Fibroblast of skin of right quadriceps (primary cell): ENCODE measurements at regions not wholly inside any gene's neighbourhood (a gene's known extent, or its start where the extent isn't known, plus 50 kb on each side); places are given as distances from the start of the nearest gene placed in this dataset.

Experiments used
- DNase-seq: peaks from one replicate; pipeline ENCODE4 v3.0.0-alpha.2; 2013

DNA sequence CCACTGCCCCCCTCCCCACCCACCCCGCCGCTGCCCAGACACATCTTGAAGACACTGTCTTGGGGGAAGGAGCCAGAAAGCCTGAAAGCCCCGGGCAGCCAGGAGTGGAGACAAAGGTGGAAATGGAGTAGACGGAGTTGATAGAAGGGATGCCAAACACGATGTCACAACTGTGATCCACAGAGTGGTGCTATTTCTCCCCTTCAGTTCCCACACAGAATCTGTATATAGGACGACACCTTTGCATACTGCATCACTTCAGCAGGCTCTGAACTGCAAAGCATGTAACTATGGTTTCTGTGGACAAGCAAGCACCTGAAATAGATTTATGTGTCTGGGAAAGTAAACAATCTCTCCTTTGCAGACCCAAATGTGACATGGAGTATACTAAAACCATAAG is 56.4 kb upstream of the F13A1 start:
- DNase-seq: no peak

DNA sequence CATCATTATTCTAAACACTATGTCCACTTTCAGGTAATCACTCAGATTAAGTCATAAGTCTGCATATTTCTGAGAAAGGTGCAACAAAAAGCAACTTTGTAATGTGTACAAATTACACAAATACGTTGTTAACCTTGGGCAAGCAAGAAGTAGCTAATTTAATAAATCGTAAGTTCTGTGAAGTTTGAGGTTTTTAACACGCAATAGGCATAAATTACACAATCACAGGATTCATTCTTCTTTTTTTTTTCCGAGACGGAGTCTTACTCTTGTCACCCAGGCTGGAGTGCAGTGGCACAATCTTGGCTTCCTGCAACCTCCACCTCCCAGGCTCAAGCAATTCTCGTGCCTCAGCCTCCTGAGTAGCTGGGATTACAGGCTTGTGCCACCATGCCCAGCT is 57.2 kb upstream of the F13A1 start:
- no peak for DNase-seq

DNA sequence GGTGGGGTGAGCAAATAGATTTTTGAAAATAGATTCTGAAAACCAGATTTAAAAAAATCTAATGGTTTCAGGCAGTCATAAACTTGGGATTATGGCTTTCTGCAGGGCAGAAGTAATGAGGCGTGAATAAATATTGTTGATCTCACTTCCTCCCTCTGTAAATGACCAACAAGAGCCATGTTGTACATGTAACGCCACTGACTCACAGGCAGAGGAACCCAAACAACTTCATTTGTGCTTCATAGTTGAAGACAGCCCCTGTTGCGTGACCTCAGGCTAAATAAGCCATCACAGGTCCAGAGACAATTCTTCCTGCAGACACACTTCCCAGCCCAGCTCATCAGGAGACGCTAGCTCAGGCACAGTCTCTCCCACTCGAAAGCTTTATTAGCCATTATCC is 59.1 kb upstream of the F13A1 start:
- DNase-seq: no peak

DNA sequence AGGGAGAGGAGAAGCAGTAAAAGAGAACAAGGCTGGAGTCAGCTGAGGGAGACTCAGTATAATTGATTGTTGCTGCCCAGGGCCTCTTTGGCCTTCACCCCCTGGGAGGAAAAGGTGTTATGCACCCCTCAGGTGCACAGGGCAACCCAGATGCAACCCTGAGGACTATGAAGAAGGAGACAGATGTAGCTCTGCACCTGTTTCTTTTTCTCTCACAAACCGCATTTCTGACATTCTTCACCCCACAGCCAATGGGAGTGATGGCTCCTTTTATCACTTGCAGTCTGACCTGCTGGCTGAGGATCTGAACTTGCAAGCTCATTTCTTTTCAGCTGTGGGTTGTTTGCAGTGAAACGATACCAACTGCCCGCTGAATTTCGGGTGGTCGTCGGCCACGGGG is 64.1 kb upstream of the F13A1 start:
- DNase-seq: no peak

DNA sequence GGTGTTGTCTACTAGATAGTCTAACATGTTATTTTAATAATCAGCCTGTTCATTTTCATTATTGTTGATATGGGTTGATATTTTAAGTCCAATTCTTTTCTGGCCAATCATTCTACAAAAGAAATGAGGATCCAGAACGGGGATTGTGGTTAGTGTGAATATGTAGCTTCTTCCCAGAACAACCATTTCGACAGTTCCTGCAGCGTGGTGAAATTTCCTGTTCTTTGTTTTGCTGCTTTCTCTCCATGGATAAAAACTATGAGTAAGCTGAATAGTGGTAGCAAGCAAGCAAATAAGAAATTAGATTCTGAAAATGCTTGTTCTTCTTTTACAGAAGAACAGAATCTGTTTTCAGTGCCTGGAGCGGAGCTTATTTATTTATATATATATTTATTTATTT is 65.5 kb upstream of the F13A1 start:
- DNase-seq: no peak

DNA sequence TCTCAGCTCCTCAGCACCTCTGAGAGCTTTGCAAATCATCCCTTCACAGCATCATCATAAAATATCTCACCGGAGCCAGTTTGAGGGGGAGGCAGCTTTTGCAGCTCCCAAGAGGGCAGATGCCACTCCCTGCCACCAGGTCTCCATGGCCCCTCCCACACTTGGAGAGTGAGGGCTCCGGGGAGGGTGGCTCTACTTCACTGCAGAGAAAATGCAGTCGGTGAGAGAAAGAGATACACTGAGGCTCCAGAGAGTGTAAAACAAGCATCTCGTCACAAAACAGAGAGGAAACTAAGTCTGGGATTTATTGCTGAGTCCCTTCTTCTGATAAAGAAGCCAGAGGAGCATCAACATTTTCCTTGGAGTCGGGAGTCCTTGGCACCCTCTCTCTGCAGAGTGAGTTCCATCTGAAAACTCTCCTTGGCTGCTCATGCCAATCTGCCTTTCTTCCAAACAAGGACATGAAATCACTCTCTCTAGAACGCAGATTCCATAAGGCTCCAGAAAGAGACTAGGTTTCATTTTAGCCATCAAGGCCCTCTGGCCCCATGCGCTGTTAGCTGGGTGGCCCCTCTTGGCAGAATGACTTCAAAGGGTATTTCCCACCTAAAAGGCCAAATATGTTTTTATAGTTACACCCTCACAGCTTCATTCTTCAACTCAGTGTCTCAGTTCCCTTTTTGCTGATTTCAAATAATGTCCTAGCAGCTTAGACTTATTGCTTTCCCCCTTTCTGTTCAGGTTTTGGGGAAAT is 70.6 kb upstream of the F13A1 start:
- no peak for DNase-seq

DNA sequence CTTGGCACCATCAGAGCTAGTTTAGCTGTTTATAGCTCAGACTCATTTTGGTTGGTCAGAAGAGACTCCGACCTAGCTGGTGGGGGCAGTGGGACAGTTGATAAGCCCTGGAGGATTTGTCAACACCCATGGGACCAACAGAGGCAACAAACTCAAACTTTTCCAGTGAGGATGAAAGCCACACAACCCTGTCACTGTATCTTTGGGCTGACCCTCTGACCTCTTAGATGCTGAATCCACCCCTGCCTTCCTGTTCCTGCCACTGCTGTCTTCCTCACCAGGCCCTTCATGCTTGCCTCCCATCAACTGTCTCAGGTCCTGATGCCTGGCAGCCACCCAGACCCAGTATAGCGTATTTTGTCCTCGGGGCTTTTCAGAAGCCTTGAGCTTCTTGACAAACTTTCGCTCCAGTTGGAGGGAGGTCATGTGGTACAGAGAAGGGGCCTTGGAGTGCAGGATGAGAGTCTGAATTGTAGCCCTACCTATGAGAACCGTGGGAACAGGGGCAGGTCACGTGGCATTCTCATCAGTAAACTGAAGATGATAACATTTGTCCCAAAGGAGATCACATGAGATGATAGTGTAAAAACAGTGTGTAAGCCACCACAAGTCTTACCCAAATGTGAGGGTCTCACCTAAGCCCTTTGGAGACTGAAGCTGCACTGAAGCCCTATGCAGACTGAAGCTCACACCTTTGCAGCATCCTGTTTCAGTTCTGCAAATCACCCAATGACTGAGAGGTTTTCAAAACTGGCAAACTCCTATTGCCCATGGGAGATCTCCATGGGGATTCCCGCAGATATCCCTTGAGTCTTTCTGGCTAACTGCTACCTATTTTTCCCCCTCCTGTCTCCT is 72.0 kb upstream of the F13A1 start:
- no peak for DNase-seq

DNA sequence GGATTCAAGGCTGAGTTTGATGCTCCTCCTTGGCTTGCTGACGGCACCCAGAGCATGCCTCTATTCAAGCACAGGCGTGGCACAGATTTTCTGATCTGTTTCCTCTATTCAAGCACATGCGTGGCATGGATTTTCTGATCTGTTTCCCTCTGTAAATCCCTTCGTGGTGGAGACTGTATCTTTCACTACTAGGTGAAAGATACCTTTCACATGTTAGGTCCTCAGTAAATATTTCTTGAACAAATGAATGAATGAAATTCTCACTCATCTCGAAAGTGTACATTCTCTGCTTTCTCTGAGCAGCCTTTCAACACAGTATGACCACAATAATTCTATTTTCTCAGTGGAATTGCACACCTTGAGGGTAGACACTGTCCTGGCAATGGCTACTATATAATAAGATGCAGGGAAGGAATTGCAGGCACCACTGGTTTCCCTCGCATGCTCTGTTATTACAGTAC is 72.6 kb upstream of the F13A1 start:
- no peak for DNase-seq

DNA sequence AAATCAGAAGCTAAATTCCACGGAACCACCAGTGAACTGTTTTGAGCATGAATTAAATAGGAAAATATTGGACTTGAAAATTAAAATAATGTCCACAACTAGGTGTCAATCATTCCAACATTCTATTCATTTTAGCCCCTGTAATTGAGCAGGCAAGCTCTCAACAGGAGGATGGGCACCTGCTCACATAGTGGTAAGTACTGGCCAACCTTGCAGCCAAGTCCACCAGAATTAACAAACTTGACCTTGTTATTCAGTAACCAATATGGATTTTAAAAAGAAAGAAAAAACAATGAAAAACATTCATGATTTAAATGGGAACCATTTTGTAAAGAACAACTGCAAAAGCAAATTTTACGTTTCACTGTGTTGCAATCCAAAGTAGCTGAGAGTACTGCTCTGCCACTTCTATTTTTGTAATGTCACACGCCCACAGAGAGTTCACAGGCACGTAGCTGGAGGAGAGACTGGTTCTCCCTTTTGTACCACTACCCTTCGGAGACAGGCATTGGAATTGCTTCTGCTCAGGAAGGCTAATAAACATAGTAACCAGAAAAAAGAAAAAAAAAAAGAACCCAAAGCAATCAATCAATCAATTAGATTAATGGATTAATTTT is 75.2 kb upstream of the F13A1 start:
- no peak for DNase-seq

DNA sequence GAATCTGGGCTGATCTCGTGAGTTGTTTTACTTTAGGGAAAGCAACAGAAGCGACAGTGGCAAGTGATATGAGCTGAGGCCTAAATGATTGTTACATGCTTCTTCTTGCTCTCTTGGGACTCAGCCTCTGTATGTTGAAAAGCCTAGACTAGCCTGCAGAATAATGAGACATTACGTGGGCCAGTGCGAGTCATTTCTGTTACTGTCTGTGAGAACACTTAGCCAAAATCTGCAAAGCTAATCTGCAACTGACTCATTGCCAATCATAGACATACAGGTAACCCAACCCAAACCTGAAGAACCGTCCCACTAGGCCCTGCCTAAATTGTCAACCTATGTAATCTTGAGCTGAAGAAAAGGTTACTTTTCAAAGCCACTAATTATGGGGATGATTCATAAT is 77.4 kb upstream of the F13A1 start:
- no peak for DNase-seq

DNA sequence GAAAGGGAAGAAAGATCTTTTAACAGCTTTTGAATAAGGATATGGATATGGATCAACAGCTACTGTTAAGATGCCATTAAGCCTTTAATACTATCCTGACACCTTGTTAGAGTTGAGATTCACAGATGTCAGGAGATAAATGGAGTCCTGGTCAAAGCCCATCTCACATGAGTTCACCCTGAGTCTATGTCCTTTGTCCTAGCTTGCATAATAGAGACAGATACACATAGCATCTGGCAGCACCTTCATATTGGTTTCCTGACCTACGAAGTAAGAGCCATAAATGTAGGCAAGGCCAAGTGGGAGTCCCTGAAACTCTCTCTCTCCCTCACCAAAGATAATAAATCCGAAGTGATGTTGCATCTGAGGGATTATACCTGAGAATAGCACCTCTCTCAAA is 79.1 kb upstream of the F13A1 start:
- DNase-seq: no peak

DNA sequence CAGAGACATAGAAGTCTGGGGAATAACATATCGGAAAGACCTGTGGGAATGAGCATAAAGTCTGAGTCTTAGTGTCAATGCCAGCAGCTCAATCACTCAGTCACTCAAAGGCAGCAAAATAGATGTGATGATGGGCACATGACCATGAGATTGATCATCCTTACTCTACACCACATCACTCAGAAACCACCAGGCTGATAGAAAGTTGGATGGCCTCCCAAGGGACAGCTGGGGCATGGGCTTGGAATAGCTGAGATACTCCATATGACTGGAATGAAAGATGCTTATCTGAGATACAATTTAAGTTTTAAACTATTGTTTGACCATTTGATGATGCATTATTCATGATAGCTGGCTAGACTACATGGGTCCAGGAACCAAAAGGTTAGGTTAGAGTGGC is 80.9 kb upstream of the F13A1 start:
- no peak for DNase-seq

DNA sequence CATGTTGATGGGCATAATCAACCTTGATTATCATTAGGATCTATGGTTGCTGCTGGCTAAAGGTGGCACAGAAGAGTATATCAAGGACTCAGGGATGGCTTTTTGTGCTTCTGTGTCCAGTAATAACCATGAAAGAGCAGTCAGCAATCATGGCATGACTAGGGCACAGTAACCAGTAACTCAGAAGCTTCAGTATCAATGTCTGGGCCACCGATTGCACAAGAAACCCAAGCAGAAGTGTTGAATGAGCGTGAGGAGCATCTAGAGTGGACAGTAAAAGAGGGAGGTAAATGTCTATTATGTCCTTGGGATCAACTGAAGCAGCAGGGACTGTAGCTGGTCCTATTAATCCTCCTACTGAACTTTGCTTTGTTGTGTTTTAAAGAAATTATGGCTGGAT is 81.5 kb upstream of the F13A1 start:
- no peak for DNase-seq

DNA sequence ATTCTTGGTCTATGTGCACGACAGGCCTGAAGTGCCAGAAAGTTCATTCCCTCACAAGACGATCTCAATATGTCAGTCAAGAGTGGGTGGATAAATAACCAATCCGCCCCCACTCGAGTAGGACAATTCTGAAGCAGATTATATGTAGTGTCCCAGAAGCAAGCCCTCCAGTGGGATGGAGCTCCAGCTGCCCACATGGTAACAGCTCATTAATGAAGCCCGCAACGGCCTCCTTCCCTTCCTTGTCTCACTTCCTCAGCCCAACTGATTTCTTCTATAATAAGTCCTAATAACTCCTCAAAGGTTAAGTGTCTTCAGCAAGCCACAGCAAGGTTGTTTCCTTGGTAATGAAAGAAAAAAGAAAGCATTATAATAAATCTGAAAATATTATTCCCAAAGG is 82.1 kb upstream of the F13A1 start:
- no peak for DNase-seq

DNA sequence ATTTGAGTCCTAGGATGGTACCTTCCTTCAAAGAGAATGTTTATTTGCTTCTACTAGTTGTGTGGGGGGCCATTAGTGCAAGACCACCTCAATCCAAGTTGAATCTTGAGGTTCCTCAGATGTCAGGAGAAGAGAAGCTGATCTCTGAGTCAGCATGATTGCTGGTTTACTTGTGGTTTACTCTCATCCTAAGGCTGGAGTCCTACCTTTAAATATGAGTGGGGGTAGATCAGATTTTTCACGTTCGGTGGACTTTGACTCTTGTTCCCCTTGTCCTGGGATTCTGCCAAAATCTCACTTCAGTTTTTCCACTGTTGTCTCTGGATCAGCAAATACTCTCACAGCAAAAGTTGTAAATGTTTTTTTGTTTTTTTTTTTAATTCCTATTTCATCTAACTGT is 84.6 kb upstream of the F13A1 start:
- DNase-seq: no peak

DNA sequence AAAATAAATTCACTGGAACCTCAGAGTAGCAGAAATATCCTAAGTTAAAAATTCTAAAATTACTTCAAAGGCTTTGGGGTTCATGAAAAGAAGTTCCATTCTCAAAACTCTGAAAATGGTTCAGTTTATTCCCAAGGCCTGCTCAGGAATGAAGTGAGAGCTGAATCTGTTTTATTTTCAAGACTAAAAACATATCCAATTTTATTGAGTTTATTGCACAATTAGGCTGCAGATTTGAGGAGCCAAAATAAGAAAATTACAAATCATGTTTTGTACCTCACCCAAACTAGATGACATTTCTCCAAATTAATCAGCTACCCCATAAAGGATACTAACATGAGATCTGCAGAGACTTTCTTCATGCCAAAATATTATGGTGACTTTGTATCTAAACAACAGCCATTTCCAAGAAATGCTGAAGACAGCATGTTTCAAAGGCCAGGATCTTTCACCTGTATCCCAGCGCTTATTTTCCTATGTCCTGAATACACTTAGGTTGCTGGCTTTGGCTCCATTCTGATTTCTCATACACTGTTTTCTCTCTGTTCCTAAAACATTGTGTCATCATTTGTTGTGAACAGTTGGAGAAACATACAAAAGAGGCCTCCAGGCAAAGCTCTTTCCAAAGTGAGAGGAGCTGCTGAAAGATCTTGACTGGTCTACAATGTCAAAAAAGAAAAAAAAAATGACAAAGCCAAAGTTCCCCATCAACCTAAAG is 85.7 kb upstream of the F13A1 start:
- DNase-seq: no peak

DNA sequence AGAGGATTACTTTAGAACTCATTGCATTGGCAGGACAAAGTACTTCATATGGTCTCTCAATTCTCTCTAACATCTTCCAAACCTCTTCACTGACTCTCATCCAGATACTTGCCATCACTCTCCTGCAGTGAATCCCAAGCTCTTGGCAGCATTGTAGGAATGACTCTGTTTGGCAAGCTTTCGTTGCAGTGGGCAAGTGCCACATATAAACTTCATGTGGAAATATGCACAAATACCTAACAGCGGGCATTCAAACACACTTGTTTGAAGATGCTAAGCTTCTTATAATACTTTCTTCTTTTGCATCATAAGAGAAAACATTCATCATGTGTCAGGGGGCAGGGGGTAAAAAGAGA is 86.2 kb upstream of the F13A1 start:
- no peak for DNase-seq

DNA sequence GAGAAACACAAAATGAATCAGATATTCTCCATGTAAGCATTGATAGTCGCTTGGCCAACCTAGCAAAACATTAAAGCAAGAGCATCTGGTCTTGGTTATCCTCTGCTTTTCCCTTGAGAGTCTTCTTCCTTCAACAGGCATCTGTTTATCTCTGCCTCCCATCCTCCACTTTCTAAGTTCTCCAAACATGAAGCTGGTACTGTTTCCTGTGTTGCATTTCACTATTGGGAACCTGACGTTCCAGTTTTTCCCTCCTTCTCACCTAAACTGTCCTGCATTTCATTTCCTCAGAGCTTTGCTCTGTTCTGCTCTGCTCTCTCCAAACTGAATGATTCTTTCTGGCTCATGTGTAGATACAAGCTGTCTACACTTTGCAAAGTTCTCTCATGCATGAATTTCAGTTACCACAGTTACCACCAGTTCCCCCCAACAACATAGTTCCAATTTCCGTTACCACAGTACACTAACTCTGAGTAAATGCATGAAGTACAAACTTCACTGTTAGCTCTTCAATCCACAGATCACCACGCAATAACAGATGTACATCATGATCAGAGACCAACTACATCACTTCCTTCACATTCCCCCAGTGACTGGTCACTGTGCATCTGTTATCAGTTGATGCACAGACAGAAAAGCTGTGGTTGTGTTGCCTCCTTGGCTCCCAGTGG is 86.7 kb upstream of the F13A1 start:
- DNase-seq: peak; percentile 71

DNA sequence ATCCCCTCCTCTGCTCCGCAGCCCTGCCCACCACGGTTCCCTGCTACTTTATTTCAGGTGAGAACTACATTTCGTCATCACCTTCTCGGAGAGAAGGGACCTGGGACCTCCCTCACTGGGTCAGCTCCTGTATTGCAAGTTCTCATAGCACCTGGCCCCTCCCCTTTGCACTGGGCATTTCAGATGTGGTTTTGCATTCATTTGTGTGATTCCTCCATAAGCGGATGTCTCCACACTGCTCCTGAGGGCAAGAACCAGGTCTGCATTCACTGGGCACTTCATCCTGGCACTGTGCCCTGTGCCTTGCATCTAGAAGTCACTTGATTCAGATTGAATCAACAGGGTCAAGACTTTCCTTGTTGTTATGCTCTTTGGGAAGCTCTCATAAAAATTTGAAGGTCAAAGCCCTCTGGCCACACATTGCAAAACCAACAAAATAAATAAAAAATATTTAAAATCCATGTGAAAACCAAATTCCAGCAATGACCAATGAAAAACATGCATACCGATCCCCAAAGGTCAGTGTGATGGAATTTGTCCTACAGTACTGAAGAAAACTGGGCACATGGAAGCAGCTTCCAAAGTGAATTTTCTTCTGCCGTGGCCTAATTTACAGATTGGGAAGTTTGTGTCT is 89.1 kb upstream of the F13A1 start:
- no peak for DNase-seq

DNA sequence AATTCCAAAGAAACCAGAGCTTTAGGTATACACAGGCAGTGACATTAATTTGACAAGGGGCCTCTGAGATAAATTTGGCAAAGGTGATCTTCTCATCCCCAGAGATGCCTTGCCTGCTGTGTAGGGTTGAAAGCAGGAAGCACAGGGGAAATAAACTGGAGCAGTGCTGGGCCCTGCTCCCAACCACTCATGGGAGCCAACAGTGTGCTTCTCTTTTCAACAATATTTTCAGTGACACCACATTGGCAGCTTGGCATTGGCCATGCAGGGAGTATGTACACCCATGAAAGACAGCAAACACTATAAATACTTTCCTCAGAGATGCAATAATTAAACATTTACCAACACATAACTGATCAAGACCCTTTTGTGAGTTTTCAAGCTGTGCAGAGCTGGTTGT is 90.7 kb upstream of the F13A1 start:
- DNase-seq: no peak

DNA sequence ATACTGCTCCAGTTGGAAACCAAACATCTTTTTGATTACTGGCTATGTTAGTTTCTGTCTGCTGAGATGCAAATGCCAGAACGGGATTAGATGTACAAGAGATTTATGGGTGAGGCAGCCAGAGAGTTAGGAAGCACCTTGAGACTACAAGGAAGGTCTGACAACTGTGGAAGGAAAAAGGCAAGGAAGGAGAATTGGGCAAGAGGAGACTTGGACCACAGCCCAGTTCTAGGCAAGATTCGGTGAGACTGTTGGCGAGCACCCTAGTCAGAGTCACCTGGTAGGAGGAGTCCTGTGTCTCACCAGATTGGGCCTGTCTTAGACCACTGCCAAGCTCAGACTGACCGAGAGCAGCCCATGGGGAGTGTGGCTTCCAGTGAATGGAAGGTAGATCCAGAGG is 91.8 kb upstream of the F13A1 start:
- no peak for DNase-seq

DNA sequence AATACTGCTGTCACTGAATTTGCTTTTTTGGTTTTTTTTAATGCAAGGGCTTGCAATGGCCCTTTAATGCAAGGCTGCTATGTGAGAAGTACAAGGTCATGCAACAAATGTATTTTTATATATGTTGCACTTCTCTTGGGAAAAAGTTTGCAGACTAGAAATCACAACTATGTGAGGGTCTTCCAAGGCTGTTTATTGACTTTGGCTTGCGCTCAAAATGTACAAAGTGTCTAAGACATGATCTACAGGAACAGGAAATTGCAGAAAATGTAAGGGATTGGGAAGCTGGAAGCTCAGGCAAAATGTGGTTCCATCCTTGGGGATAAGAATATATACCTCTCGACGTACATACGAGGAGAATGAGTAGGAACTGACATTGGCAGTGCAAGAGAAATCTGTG is 92.2 kb upstream of the F13A1 start:
- no peak for DNase-seq
